ENCODE measurements at regions not wholly inside any gene's neighbourhood (a gene's known extent, or its start where the extent isn't known, plus 50 kb on each side); places are given as distances from the start of the nearest gene placed in this dataset.
"Not testable (repeated sequence)": the region's sequence is repeated elsewhere in the genome, so short reads cannot be mapped to it uniquely, and the experiment has no call there.

- TF ChIP-seq CTCF, POLR2A (IDR thresholded peaks at IDR 0.05): not testable (repeated sequence)
These were observed 106.4 kb downstream of the SHOX start for GRCh38 chrX:737021-737420.
